Loucy (cell line): ENCODE measurements at regions not wholly inside any gene's neighbourhood (a gene's known extent, or its start where the extent isn't known, plus 50 kb on each side); places are given as distances from the start of the nearest gene placed in this dataset.

ENCODE experiments used
- H2AFZ ChIP-seq: fragments of 200-600 bp; sonication (generic); 2 replicates; pipeline ENCODE4 v1.6.0; 2016; ENCODE audit warnings: antibody characterized with exemption, mild to moderate bottlenecking, low read length, moderate library complexity
- H3F3A ChIP-seq: fragments of 200-600 bp; 2 replicates; pipeline ENCODE4 v1.6.0; 2016; ENCODE audit warnings: antibody characterized with exemption, low read depth, mild to moderate bottlenecking
- H3K27me3 ChIP-seq: fragments of 200-600 bp; sonication (generic); 2 replicates; pipeline ENCODE4 v1.6.1; 2014; ENCODE audit warnings: low read length, mild to moderate bottlenecking; ENCODE audit not compliant: insufficient read depth, poor library complexity, severe bottlenecking
- H3K36me3 ChIP-seq: fragments of 200-600 bp; sonication (generic); 2 replicates; pipeline ENCODE4 v1.6.1; 2016; ENCODE audit warnings: low read length; ENCODE audit not compliant: insufficient read depth
- H3K4me1 ChIP-seq: fragments of 200-600 bp; sonication (generic); 2 replicates; pipeline ENCODE4 v1.5.1; 2014; ENCODE audit warnings: low read length, mild to moderate bottlenecking; ENCODE audit not compliant: insufficient read depth, poor library complexity, severe bottlenecking
- H3K4me2 ChIP-seq: fragments of 200-600 bp; sonication (generic); 2 replicates; pipeline ENCODE4 v1.6.0; 2014; ENCODE audit warnings: antibody characterized with exemption, low read length, low read depth, mild to moderate bottlenecking; ENCODE audit not compliant: poor library complexity, severe bottlenecking
- H3K4me3 ChIP-seq: fragments of 200-600 bp; sonication (generic); 2 replicates; pipeline ENCODE4 v1.5.1; 2014; ENCODE audit warnings: low read length, mild to moderate bottlenecking, mixed read lengths; ENCODE audit not compliant: poor library complexity, severe bottlenecking
- H3K79me2 ChIP-seq: fragments of 200-600 bp; sonication (generic); 2 replicates; pipeline ENCODE4 v1.6.1; 2014; ENCODE audit warnings: low read length; ENCODE audit not compliant: insufficient read depth
- H3K9ac ChIP-seq: fragments of 200-600 bp; sonication (generic); 2 replicates; pipeline ENCODE4 v1.6.0; 2014; ENCODE audit warnings: mild to moderate bottlenecking, low read depth, low read length, moderate library complexity; ENCODE audit not compliant: poor library complexity, severe bottlenecking
- H3K9me2 ChIP-seq: fragments of 200-600 bp; sonication (generic); replicated peaks from 2 replicates; pipeline ENCODE4 v1.6.1; 2016; ENCODE audit warnings: low read depth, low read length, mixed read lengths
- H3K9me3 ChIP-seq: fragments of 200-600 bp; sonication (generic); 2 replicates; pipeline ENCODE4 v1.6.1; 2014; ENCODE audit warnings: mild to moderate bottlenecking, antibody characterized with exemption, low read length, low read depth; ENCODE audit not compliant: insufficient read depth
- H4K20me1 ChIP-seq: fragments of 200-600 bp; sonication (generic); 2 replicates; pipeline ENCODE4 v1.6.0; 2014; ENCODE audit warnings: antibody characterized with exemption, low read length, mild to moderate bottlenecking; ENCODE audit not compliant: insufficient read depth, poor library complexity, severe bottlenecking
- CTCF ChIP-seq: fragments of 200-600 bp; sonication (generic); conservative IDR thresholded peaks from 2 replicates; pipeline ENCODE4 v1.5.1; 2014; ENCODE audit warnings: mild to moderate bottlenecking, antibody characterized with exemption, low read length
- EZH2phosphoT487 ChIP-seq: fragments of 200-600 bp; IDR thresholded peaks from 2 replicates; pipeline ENCODE4 v1.6.1; 2018; ENCODE audit warnings: antibody characterized with exemption, mild to moderate bottlenecking, moderate library complexity, borderline replicate concordance

- TF ChIP-seq CTCF: no peak
- no peak for TF ChIP-seq EZH2phosphoT487
- H2AFZ ChIP-seq: peak overlapping the region; percentile 25; the same call in 1 of the 2 replicates
- peaks cover 4% of the 10 kb centered on the region for H3K4me1 ChIP-seq
- no peaks in the 10 kb centered on the region for H3K27me3 ChIP-seq
- H3K4me2 ChIP-seq: no peak overlapping the region
- no peaks in the 10 kb centered on the region for H3F3A ChIP-seq
- H3K36me3 ChIP-seq: no peaks in the 10 kb centered on the region
- H3K4me3 ChIP-seq: no peak overlapping the region
- H3K9ac ChIP-seq: no peak overlapping the region
- no peaks in the 10 kb centered on the region for H4K20me1 ChIP-seq
- no peaks in the 10 kb centered on the region for H3K9me3 ChIP-seq
- H3K79me2 ChIP-seq: no peaks in the 10 kb centered on the region
- H3K9me2 ChIP-seq: no peaks in the 10 kb centered on the region; the same call in 1 of the 2 replicates
Measured at GRCh38 chr14:62031504-62031903, 269.3 kb downstream of the SNAPC1 start.

- Histone ChIP-seq H4K20me1 (no peaks in the 10 kb centered on the region), H3K4me2 (no peak overlapping the region), H3K79me2 (no peaks in the 10 kb centered on the region), H2AFZ (no peak overlapping the region), H3F3A (no peaks in the 10 kb centered on the region), H3K27me3 (no peaks in the 10 kb centered on the region), H3K4me3 (no peak overlapping the region), H3K9me2 (no peaks in the 10 kb centered on the region), H3K4me1 (no peaks in the 10 kb centered on the region), H3K9me3 (no peaks in the 10 kb centered on the region), H3K9ac (no peak overlapping the region), H3K36me3 (no peaks in the 10 kb centered on the region)
- TF ChIP-seq EZH2phosphoT487 (no peak), CTCF (no peak)
Measured at GRCh38 chr14:62053188-62053587, 291.0 kb downstream of the SNAPC1 start.

GRCh38 chr14:62056789-62057188 is 294.6 kb downstream of the SNAPC1 start:
- Histone ChIP-seq H2AFZ (no peak overlapping the region), H4K20me1 (no peaks in the 10 kb centered on the region), H3K9ac (no peak overlapping the region), H3K4me1 (no peaks in the 10 kb centered on the region), H3K9me3 (no peaks in the 10 kb centered on the region), H3K79me2 (no peaks in the 10 kb centered on the region), H3K4me3 (no peak overlapping the region), H3K27me3 (no peaks in the 10 kb centered on the region), H3K9me2 (no peaks in the 10 kb centered on the region), H3K36me3 (no peaks in the 10 kb centered on the region), H3F3A (no peaks in the 10 kb centered on the region), H3K4me2 (no peak overlapping the region)
- no peak for TF ChIP-seq CTCF
- no peak for TF ChIP-seq EZH2phosphoT487
